ENCODE measurements at regions not wholly inside any gene's neighbourhood (a gene's known extent, or its start where the extent isn't known, plus 50 kb on each side); places are given as distances from the start of the nearest gene placed in this dataset.

- H3K27me3 ChIP-seq (ENCODE audit: control insufficient read depth in 2 of 2, insufficient read depth in 2 of 2, low read length in 2 of 2): no peaks in the 10 kb centered on the region
- H3K4me3 ChIP-seq (ENCODE audit: low read length): no peak overlapping the region
- intact Hi-C loops (cut with micrococcal nuclease): no loop called here
- H3K4me1 ChIP-seq (ENCODE audit: control insufficient read depth in 2 of 2, insufficient read depth in 2 of 2, low read length in 2 of 2): no peaks in the 10 kb centered on the region
- ChIA-PET CTCF (no interaction called here), POLR2A (no interaction called here)
- H3K4me1 Mint-ChIP-seq: no peaks in the 10 kb centered on the region
- H3K27me3 Mint-ChIP-seq: peaks cover 0 to 43% (median 33%) of the 10 kb centered on the region in 5 donors
- peaks cover 0 to 12% (median 0%) of the 10 kb centered on the region in 5 donors for H3K36me3 Mint-ChIP-seq
- no peak overlapping the region for H3K27ac ChIP-seq (ENCODE audit: low read depth, low read length)
- peaks cover 5 to 57% (median 27%) of the 10 kb centered on the region in 11 donors for H3K9me3 Mint-ChIP-seq
- H3K27ac Mint-ChIP-seq: no peak overlapping the region
- H3K4me3 Mint-ChIP-seq: no peak overlapping the region
- DNase-seq (no peak), ATAC-seq (no peak)
- H3K36me3 ChIP-seq (ENCODE audit: control insufficient read depth in 2 of 3, insufficient read depth in 3 of 3, low read length in 3 of 3): no peaks in the 10 kb centered on the region
- peaks cover 0 to 10% (median 0%) of the 10 kb centered on the region in 3 experiments for H3K9me3 ChIP-seq (ENCODE audit: control insufficient read depth in 2 of 3, low read length in 3 of 3)
These were observed 174.4 kb downstream of the KCTD15 start for GRCh38 chr19:33971073-33971472.

- H3K27ac Mint-ChIP-seq: no peak overlapping the region
- no peak for DNase-seq
- peaks cover 3 to 67% (median 58%) of the 10 kb centered on the region in 5 donors for H3K27me3 Mint-ChIP-seq
- no peak for ATAC-seq
- peaks cover under 1 to 21% (median 13%) of the 10 kb centered on the region in 11 donors for H3K9me3 Mint-ChIP-seq
- POLR2A ChIA-PET: no interaction called here
- Histone ChIP-seq H3K4me3 (ENCODE audit: low read length) (no peak overlapping the region), H3K27ac (ENCODE audit: low read depth, low read length) (no peak overlapping the region), H3K36me3 (ENCODE audit: control insufficient read depth in 2 of 3, insufficient read depth in 3 of 3, low read length in 3 of 3) (no peaks in the 10 kb centered on the region), H3K27me3 (ENCODE audit: control insufficient read depth in 2 of 2, insufficient read depth in 2 of 2, low read length in 2 of 2) (no peaks in the 10 kb centered on the region), H3K4me1 (ENCODE audit: control insufficient read depth in 2 of 2, insufficient read depth in 2 of 2, low read length in 2 of 2) (no peaks in the 10 kb centered on the region), H3K9me3 (ENCODE audit: control insufficient read depth in 2 of 3, low read length in 3 of 3) (no peaks in the 10 kb centered on the region)
- H3K36me3 Mint-ChIP-seq: peaks cover 0 to 4% (median 0%) of the 10 kb centered on the region in 5 donors
- no peak overlapping the region for H3K4me3 Mint-ChIP-seq
- CTCF ChIA-PET: no interaction called here
- intact Hi-C loops (cut with micrococcal nuclease): no loop called here
- no peaks in the 10 kb centered on the region for H3K4me1 Mint-ChIP-seq
These were observed 181.4 kb downstream of the KCTD15 start for GRCh38 chr19:33977756-33978685.

GRCh38 chr19:33982706-33983105 is 186.0 kb downstream of the KCTD15 start:
- Mint-ChIP-seq H3K27ac (no peak overlapping the region), H3K36me3 (peaks cover 0 to 6% (median 0%) of the 10 kb centered on the region in 5 donors), H3K27me3 (peaks cover 3 to 56% (median 41%) of the 10 kb centered on the region in 5 donors), H3K4me3 (no peak overlapping the region), H3K4me1 (no peaks in the 10 kb centered on the region), H3K9me3 (peaks cover 3 to 37% (median 20%) of the 10 kb centered on the region in 11 donors)
- ATAC-seq (no peak), DNase-seq (no peak)
- Histone ChIP-seq H3K4me1 (ENCODE audit: control insufficient read depth in 2 of 2, insufficient read depth in 2 of 2, low read length in 2 of 2) (no peaks in the 10 kb centered on the region), H3K36me3 (ENCODE audit: control insufficient read depth in 2 of 3, insufficient read depth in 3 of 3, low read length in 3 of 3) (no peaks in the 10 kb centered on the region), H3K4me3 (ENCODE audit: low read length) (no peak overlapping the region), H3K27me3 (ENCODE audit: control insufficient read depth in 2 of 2, insufficient read depth in 2 of 2, low read length in 2 of 2) (no peaks in the 10 kb centered on the region), H3K27ac (ENCODE audit: low read depth, low read length) (no peak overlapping the region), H3K9me3 (ENCODE audit: control insufficient read depth in 2 of 3, low read length in 3 of 3) (peaks cover 0 to 7% (median 0%) of the 10 kb centered on the region in 3 experiments)
- ChIA-PET POLR2A (no interaction called here), CTCF (no interaction called here)
- intact Hi-C loops (cut with micrococcal nuclease): no loop called here

GRCh38 chr19:33988601-33989000 is 183.7 kb upstream of the LSM14A start:
- ChIA-PET POLR2A (no interaction called here), CTCF (no interaction called here)
- no peaks in the 10 kb centered on the region for H3K27me3 ChIP-seq (ENCODE audit: control insufficient read depth in 2 of 2, insufficient read depth in 2 of 2, low read length in 2 of 2)
- DNase-seq (no peak), ATAC-seq (no peak)
- H3K27ac ChIP-seq (ENCODE audit: low read depth, low read length): no peak overlapping the region
- intact Hi-C loops (cut with micrococcal nuclease): no loop called here
- no peaks in the 10 kb centered on the region for H3K36me3 ChIP-seq (ENCODE audit: control insufficient read depth in 2 of 3, insufficient read depth in 3 of 3, low read length in 3 of 3)
- Mint-ChIP-seq H3K4me3 (no peak overlapping the region), H3K36me3 (peaks cover 0 to 21% (median 7%) of the 10 kb centered on the region in 5 donors), H3K27ac (no peak overlapping the region), H3K27me3 (peaks cover 2 to 53% (median 25%) of the 10 kb centered on the region in 5 donors), H3K4me1 (no peaks in the 10 kb centered on the region), H3K9me3 (peaks cover 9 to 73% (median 43%) of the 10 kb centered on the region in 11 donors)
- H3K9me3 ChIP-seq (ENCODE audit: control insufficient read depth in 2 of 3, low read length in 3 of 3): peaks cover 0 to 30% (median 0%) of the 10 kb centered on the region in 3 experiments
- no peaks in the 10 kb centered on the region for H3K4me1 ChIP-seq (ENCODE audit: control insufficient read depth in 2 of 2, insufficient read depth in 2 of 2, low read length in 2 of 2)
- H3K4me3 ChIP-seq (ENCODE audit: low read length): no peak overlapping the region

GRCh38 chr19:33997690-33998089 is 174.6 kb upstream of the LSM14A start:
- ATAC-seq: no peak
- Mint-ChIP-seq H3K27me3 (peaks cover 12 to 37% (median 23%) of the 10 kb centered on the region in 5 donors), H3K9me3 (peaks cover 0 to 17% (median 12%) of the 10 kb centered on the region in 11 donors), H3K4me3 (no peak overlapping the region), H3K36me3 (peaks cover 0 to 5% (median under 1%) of the 10 kb centered on the region in 5 donors), H3K27ac (no peak overlapping the region), H3K4me1 (no peaks in the 10 kb centered on the region)
- Histone ChIP-seq H3K27me3 (ENCODE audit: control insufficient read depth in 2 of 2, insufficient read depth in 2 of 2, low read length in 2 of 2) (no peaks in the 10 kb centered on the region), H3K36me3 (ENCODE audit: control insufficient read depth in 2 of 3, insufficient read depth in 3 of 3, low read length in 3 of 3) (no peaks in the 10 kb centered on the region), H3K4me3 (ENCODE audit: low read length) (no peak overlapping the region), H3K4me1 (ENCODE audit: control insufficient read depth in 2 of 2, insufficient read depth in 2 of 2, low read length in 2 of 2) (no peaks in the 10 kb centered on the region), H3K27ac (ENCODE audit: low read depth, low read length) (no peak overlapping the region), H3K9me3 (ENCODE audit: control insufficient read depth in 2 of 3, low read length in 3 of 3) (no peaks in the 10 kb centered on the region)
- CTCF ChIA-PET: no interaction called here
- DNase-seq: no peak
- intact Hi-C loops (cut with micrococcal nuclease): loop anchor here (1.0 to 2.0 kb wide), 2 partner anchors 219 kb away; no protein-coding TSS in a partner anchor
- POLR2A ChIA-PET: no interaction called here

- Histone ChIP-seq H3K27me3 (ENCODE audit: control insufficient read depth in 2 of 2, insufficient read depth in 2 of 2, low read length in 2 of 2) (peaks cover 0 to 3% of the 10 kb centered on the region in 2 donors), H3K4me3 (ENCODE audit: low read length) (no peak overlapping the region), H3K9me3 (ENCODE audit: control insufficient read depth in 2 of 3, low read length in 3 of 3) (no peaks in the 10 kb centered on the region), H3K36me3 (ENCODE audit: control insufficient read depth in 2 of 3, insufficient read depth in 3 of 3, low read length in 3 of 3) (no peaks in the 10 kb centered on the region), H3K27ac (ENCODE audit: low read depth, low read length) (no peak overlapping the region), H3K4me1 (ENCODE audit: control insufficient read depth in 2 of 2, insufficient read depth in 2 of 2, low read length in 2 of 2) (no peaks in the 10 kb centered on the region)
- peaks cover 11 to 37% (median 25%) of the 10 kb centered on the region in 5 donors for H3K27me3 Mint-ChIP-seq
- no peak for DNase-seq
- H3K4me3 Mint-ChIP-seq: no peak overlapping the region
- H3K4me1 Mint-ChIP-seq: no peaks in the 10 kb centered on the region
- no peak for ATAC-seq
- POLR2A ChIA-PET: no interaction called here
- H3K9me3 Mint-ChIP-seq: peaks cover 0 to 13% (median 6%) of the 10 kb centered on the region in 11 donors
- peaks cover 0 to 3% (median 0%) of the 10 kb centered on the region in 5 donors for H3K36me3 Mint-ChIP-seq
- CTCF ChIA-PET: no interaction called here
- H3K27ac Mint-ChIP-seq: no peak overlapping the region
- intact Hi-C loops (cut with micrococcal nuclease): loop anchor here in 1 of 2 donors (2.0 kb wide), 1 partner anchor 220 kb away; no protein-coding TSS in a partner anchor
These were observed 174.0 kb upstream of the LSM14A start for GRCh38 chr19:33998302-33998701.
